ENCODE measurements at regions not wholly inside any gene's neighbourhood (a gene's known extent, or its start where the extent isn't known, plus 50 kb on each side); places are given as distances from the start of the nearest gene placed in this dataset.

DNA sequence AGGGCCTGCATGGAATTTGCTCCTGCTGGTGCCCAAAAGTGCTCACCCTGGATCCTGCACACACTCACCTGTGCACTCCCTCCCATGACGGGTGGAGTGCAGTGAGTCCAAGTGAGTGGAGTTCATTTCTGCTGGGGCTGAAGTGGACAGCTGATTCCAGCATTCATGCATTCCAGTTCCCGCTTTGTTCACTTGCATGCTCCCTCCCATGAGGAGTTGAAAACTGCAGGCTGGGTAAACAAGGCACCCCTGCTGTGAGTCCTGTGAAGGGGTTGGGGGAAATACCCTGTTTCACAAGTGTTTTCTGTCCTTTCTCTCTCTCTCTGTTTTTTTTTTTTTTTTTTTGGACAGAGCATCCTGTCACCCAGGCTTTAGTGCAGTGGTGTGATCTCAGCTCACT lies 454.1 kb upstream of the NOX3 start:
- no peak for DNase-seq (ENCODE audit: low read depth in 1 of 2, low spot score in 1 of 2)
- no peak for TF ChIP-seq POLR2AphosphoS5 (IDR thresholded peaks at IDR 0.05; ENCODE audit: low read depth)
- TF ChIP-seq SPI1 (IDR thresholded peaks at IDR 0.05; ENCODE audit: borderline replicate concordance, low read depth), result no peak
- no peak for TF ChIP-seq GABPA (IDR thresholded peaks at IDR 0.05; ENCODE audit: low read depth)
- TF ChIP-seq, protein P1, sequence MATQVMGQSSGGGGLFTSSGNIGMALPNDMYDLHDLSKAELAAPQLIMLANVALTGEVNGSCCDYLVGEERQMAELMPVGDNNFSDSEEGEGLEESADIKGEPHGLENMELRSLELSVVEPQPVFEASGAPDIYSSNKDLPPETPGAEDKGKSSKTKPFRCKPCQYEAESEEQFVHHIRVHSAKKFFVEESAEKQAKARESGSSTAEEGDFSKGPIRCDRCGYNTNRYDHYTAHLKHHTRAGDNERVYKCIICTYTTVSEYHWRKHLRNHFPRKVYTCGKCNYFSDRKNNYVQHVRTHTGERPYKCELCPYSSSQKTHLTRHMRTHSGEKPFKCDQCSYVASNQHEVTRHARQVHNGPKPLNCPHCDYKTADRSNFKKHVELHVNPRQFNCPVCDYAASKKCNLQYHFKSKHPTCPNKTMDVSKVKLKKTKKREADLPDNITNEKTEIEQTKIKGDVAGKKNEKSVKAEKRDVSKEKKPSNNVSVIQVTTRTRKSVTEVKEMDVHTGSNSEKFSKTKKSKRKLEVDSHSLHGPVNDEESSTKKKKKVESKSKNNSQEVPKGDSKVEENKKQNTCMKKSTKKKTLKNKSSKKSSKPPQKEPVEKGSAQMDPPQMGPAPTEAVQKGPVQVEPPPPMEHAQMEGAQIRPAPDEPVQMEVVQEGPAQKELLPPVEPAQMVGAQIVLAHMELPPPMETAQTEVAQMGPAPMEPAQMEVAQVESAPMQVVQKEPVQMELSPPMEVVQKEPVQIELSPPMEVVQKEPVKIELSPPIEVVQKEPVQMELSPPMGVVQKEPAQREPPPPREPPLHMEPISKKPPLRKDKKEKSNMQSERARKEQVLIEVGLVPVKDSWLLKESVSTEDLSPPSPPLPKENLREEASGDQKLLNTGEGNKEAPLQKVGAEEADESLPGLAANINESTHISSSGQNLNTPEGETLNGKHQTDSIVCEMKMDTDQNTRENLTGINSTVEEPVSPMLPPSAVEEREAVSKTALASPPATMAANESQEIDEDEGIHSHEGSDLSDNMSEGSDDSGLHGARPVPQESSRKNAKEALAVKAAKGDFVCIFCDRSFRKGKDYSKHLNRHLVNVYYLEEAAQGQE (IDR thresholded peaks at IDR 0.05; ENCODE audit: insufficient replicate concordance, low read depth), result no peak
- TF ChIP-seq, protein P2, sequence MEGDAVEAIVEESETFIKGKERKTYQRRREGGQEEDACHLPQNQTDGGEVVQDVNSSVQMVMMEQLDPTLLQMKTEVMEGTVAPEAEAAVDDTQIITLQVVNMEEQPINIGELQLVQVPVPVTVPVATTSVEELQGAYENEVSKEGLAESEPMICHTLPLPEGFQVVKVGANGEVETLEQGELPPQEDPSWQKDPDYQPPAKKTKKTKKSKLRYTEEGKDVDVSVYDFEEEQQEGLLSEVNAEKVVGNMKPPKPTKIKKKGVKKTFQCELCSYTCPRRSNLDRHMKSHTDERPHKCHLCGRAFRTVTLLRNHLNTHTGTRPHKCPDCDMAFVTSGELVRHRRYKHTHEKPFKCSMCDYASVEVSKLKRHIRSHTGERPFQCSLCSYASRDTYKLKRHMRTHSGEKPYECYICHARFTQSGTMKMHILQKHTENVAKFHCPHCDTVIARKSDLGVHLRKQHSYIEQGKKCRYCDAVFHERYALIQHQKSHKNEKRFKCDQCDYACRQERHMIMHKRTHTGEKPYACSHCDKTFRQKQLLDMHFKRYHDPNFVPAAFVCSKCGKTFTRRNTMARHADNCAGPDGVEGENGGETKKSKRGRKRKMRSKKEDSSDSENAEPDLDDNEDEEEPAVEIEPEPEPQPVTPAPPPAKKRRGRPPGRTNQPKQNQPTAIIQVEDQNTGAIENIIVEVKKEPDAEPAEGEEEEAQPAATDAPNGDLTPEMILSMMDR (IDR thresholded peaks at IDR 0.05; ENCODE audit: insufficient read depth, low read length), result no peak
- Histone ChIP-seq H3K27me3 (ENCODE audit: insufficient read depth, poor library complexity, severe bottlenecking) (no peaks in the 10 kb centered on the region), H3K27ac (replicated peaks) (no peak overlapping the region), H3K4me3 (replicated peaks; ENCODE audit: insufficient read depth, low read length) (no peak overlapping the region)

DNA sequence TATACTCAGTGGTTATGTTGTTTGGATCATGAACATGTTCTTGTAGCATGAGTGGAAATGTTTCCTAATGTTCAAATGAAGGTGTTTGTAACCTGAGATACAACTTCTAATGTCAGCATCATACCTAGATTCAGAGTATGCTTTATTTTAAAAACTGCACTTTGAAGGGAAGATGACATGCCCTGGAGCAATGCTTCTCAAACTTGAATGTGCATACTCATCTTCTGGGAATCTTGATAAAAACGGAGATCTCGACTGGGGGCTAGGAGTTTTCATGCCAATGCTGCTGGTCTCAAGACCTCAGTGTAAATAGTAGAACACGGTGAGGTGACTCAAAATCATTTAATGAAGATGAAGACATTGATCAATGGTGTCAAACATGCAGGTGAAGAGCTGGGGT lies 440.0 kb upstream of the NOX3 start:
- Histone ChIP-seq H3K27me3 (ENCODE audit: insufficient read depth, poor library complexity, severe bottlenecking) (no peaks in the 10 kb centered on the region), H3K27ac (replicated peaks) (no peak overlapping the region), H3K4me3 (replicated peaks; ENCODE audit: insufficient read depth, low read length) (no peak overlapping the region)
- no peak for DNase-seq (ENCODE audit: low read depth in 1 of 2, low spot score in 1 of 2)
- TF ChIP-seq, protein P2 (IDR thresholded peaks at IDR 0.05; ENCODE audit: insufficient read depth, low read length), result no peak
- TF ChIP-seq, protein P1 (IDR thresholded peaks at IDR 0.05; ENCODE audit: insufficient replicate concordance, low read depth), result no peak
- TF ChIP-seq SPI1 (IDR thresholded peaks at IDR 0.05; ENCODE audit: borderline replicate concordance, low read depth), result no peak
- no peak for TF ChIP-seq POLR2AphosphoS5 (IDR thresholded peaks at IDR 0.05; ENCODE audit: low read depth)
- no peak for TF ChIP-seq GABPA (IDR thresholded peaks at IDR 0.05; ENCODE audit: low read depth)

DNA sequence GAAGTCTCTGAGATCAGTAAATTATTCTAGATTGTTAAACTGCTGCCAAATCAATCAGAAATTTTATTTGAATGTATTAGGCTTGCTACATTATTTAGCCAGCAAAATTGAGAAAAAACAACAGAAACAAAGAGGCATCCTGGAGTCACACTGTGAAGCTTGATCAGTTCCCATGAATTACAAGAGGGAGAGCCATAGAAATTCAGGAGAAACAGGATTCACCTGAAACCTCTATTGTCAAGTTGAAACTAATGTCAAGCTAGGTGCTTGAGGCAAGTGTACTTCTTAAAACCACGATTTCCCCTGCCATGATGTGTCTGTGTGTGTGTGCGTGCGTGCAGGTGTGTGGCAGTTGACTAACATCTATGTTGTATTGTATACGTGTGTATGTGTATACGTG lies 439.1 kb upstream of the NOX3 start:
- Histone ChIP-seq H3K4me3 (replicated peaks; ENCODE audit: insufficient read depth, low read length) (no peak overlapping the region), H3K27me3 (ENCODE audit: insufficient read depth, poor library complexity, severe bottlenecking) (no peaks in the 10 kb centered on the region), H3K27ac (replicated peaks) (no peak overlapping the region)
- TF ChIP-seq, protein P1 (IDR thresholded peaks at IDR 0.05; ENCODE audit: insufficient replicate concordance, low read depth), result no peak
- TF ChIP-seq, protein P2 (IDR thresholded peaks at IDR 0.05; ENCODE audit: insufficient read depth, low read length), result no peak
- TF ChIP-seq GABPA (IDR thresholded peaks at IDR 0.05; ENCODE audit: low read depth) (no peak), POLR2AphosphoS5 (IDR thresholded peaks at IDR 0.05; ENCODE audit: low read depth) (no peak), SPI1 (IDR thresholded peaks at IDR 0.05; ENCODE audit: borderline replicate concordance, low read depth) (no peak)
- DNase-seq (ENCODE audit: low read depth in 1 of 2, low spot score in 1 of 2), result no peak
